Type B pancreatic cell (in vitro differentiated cells): ENCODE measurements at regions not wholly inside any gene's neighbourhood (a gene's known extent, or its start where the extent isn't known, plus 50 kb on each side); places are given as distances from the start of the nearest gene placed in this dataset.

Experiments
- DNase-seq: peaks from one replicate; pipeline ENCODE4 v3.0.0; 2021; ENCODE audit warnings: mixed read lengths; ENCODE audit not compliant: unreplicated experiment; ENCODE audit errors: extremely low spot score
- H3K27ac Mint-ChIP-seq: 2 replicates; pipeline ENCODE4 v1.8.0; 2021; ENCODE audit warnings: mild to moderate bottlenecking, mixed read lengths
- H3K27me3 Mint-ChIP-seq: 2 replicates; pipeline ENCODE4 v1.8.0; 2021; ENCODE audit warnings: mixed read lengths
- H3K36me3 Mint-ChIP-seq: 2 replicates; pipeline ENCODE4 v1.8.0; 2021; ENCODE audit warnings: mixed read lengths
- H3K4me1 Mint-ChIP-seq: one replicate; pipeline ENCODE4 v1.8.0; 2021; ENCODE audit warnings: mixed read lengths; ENCODE audit not compliant: unreplicated experiment
- H3K4me3 Mint-ChIP-seq: 2 replicates; pipeline ENCODE4 v1.8.0; 2021; ENCODE audit warnings: mild to moderate bottlenecking, mixed read lengths
- H3K9me3 Mint-ChIP-seq: 2 replicates; pipeline ENCODE4 v1.8.0; 2021; ENCODE audit warnings: mixed read lengths
- TF ChIP-seq, protein P1 (sequence below): fragments of 200-600 bp; sonication (generic); conservative IDR thresholded peaks from 2 replicates; pipeline ENCODE4 v1.5.0; 2021; ENCODE audit warnings: antibody characterized with exemption, mild to moderate bottlenecking

DNA sequence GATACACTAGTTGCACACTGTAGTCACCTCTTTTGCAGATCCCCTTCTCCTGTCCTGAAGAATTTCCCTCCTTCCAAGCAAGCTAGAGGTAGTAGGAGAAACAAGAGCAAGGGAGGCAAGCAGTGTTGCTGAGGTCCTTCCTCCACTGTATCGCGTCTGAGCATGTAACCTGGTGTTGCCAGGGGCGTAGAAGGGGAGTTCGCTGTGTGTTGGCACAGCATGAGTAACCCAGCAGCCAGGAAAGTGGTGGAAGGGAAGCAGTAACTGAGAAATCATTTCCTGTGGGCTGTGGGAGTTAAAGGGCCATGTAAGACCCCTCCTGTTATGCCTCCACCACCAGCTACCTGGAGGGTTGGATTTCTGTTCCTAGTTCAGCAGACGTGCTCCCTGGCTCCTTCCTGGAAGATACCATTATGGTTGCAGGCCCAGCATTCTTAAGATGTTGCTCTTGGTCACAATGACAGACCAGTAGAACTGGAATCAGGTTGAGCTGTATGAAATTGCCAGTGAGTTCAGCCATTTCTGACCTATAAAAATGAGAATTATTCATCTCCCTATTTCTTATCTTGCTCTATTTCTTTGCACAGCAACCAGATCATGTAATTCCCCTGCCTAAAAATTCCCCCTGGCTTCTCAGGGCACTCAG lies 215.3 kb upstream of the TOPAZ1 start:
- H3K27me3 Mint-ChIP-seq, result peaks cover 75% of the 10 kb centered on the region
- peaks cover 11% of the 10 kb centered on the region for H3K4me1 Mint-ChIP-seq
- no peak overlapping the region for H3K4me3 Mint-ChIP-seq
- no peak for DNase-seq
- no peak overlapping the region for H3K27ac Mint-ChIP-seq
- TF ChIP-seq, protein P1, sequence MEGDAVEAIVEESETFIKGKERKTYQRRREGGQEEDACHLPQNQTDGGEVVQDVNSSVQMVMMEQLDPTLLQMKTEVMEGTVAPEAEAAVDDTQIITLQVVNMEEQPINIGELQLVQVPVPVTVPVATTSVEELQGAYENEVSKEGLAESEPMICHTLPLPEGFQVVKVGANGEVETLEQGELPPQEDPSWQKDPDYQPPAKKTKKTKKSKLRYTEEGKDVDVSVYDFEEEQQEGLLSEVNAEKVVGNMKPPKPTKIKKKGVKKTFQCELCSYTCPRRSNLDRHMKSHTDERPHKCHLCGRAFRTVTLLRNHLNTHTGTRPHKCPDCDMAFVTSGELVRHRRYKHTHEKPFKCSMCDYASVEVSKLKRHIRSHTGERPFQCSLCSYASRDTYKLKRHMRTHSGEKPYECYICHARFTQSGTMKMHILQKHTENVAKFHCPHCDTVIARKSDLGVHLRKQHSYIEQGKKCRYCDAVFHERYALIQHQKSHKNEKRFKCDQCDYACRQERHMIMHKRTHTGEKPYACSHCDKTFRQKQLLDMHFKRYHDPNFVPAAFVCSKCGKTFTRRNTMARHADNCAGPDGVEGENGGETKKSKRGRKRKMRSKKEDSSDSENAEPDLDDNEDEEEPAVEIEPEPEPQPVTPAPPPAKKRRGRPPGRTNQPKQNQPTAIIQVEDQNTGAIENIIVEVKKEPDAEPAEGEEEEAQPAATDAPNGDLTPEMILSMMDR, result no peak
- H3K36me3 Mint-ChIP-seq, result no peaks in the 10 kb centered on the region
- no peaks in the 10 kb centered on the region for H3K9me3 Mint-ChIP-seq

DNA sequence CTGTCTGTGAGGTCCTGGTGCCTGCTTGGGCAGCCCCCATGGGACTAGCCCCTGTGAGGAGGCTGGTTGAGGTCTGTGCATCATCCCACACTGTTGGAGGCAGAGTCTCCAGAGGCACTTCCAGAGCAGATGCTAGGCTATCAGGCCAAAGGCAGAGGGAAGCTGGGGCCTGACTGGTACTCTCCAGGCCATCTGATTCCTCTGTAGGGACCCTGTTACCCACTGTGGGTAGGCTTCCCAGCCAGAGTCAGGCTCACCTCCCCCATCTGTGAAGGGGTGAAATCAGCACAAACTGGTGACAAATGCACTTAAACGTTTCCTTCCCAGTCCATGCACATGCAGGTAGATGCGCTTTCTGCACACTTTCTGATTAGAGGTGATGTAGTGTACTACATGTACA lies 212.6 kb upstream of the TOPAZ1 start:
- no peaks in the 10 kb centered on the region for H3K9me3 Mint-ChIP-seq
- no peaks in the 10 kb centered on the region for H3K36me3 Mint-ChIP-seq
- H3K4me1 Mint-ChIP-seq, result peaks cover 7% of the 10 kb centered on the region
- H3K27ac Mint-ChIP-seq, result no peak overlapping the region
- DNase-seq, result no peak
- no peak overlapping the region for H3K4me3 Mint-ChIP-seq
- H3K27me3 Mint-ChIP-seq, result peaks cover 65% of the 10 kb centered on the region
- TF ChIP-seq, protein P1, result no peak

DNA sequence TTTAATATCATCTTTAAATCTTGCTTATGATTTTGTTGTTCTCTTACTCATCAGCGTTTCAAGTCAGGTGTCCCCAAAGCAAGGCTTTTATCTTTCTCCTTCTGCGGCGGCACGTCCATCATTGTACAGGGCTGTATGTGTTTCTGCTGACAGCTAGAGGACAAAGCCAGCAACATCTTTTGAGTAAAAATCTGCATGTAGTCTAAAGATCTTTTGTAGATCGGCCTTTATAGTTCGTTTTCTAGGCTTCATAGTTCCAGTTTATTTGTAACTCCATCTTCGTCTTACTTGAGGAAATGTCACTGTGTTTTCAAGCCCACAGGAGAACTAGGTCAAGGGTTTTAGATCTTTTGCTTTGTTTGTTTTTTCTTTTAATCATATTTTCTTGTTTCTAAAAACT lies 211.4 kb upstream of the TOPAZ1 start:
- H3K36me3 Mint-ChIP-seq, result no peaks in the 10 kb centered on the region
- no peak for DNase-seq
- no peaks in the 10 kb centered on the region for H3K9me3 Mint-ChIP-seq
- peaks cover 55% of the 10 kb centered on the region for H3K27me3 Mint-ChIP-seq
- TF ChIP-seq, protein P1, result no peak
- no peak overlapping the region for H3K4me3 Mint-ChIP-seq
- H3K27ac Mint-ChIP-seq, result no peak overlapping the region
- peaks cover 7% of the 10 kb centered on the region for H3K4me1 Mint-ChIP-seq

DNA sequence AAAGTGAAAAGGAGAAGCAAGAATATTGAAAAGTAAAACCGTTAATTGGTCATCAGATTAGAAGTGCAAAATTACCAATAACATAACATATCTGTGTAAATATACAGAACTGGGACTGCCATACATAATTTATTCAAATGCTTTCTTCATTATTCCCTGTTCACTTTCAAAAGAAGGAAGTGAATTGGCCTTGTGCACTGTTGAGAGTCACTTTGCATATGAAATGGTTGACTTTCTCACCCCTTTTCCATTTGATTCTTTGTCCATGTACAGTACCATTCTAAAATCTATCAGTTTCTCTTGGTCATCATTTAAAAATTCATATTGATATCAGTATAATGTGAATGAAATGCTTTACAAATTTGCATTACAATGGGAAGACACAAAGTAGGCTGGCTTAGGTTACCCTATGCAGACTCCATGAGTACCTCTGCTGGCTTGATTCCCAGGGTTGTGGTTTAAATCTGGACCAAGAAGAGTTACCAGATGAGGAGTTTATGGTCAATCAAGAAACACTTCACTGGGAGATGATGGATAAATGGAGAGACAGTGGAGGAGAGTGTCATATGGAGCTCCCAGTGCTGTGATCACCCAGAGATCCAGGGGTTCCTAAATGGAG lies 210.9 kb upstream of the TOPAZ1 start:
- Mint-ChIP-seq H3K27me3 (peaks cover 51% of the 10 kb centered on the region), H3K36me3 (no peaks in the 10 kb centered on the region), H3K27ac (no peak overlapping the region), H3K4me1 (peaks cover 7% of the 10 kb centered on the region), H3K9me3 (no peaks in the 10 kb centered on the region), H3K4me3 (no peak overlapping the region)
- TF ChIP-seq, protein P1, result no peak
- DNase-seq, result no peak

DNA sequence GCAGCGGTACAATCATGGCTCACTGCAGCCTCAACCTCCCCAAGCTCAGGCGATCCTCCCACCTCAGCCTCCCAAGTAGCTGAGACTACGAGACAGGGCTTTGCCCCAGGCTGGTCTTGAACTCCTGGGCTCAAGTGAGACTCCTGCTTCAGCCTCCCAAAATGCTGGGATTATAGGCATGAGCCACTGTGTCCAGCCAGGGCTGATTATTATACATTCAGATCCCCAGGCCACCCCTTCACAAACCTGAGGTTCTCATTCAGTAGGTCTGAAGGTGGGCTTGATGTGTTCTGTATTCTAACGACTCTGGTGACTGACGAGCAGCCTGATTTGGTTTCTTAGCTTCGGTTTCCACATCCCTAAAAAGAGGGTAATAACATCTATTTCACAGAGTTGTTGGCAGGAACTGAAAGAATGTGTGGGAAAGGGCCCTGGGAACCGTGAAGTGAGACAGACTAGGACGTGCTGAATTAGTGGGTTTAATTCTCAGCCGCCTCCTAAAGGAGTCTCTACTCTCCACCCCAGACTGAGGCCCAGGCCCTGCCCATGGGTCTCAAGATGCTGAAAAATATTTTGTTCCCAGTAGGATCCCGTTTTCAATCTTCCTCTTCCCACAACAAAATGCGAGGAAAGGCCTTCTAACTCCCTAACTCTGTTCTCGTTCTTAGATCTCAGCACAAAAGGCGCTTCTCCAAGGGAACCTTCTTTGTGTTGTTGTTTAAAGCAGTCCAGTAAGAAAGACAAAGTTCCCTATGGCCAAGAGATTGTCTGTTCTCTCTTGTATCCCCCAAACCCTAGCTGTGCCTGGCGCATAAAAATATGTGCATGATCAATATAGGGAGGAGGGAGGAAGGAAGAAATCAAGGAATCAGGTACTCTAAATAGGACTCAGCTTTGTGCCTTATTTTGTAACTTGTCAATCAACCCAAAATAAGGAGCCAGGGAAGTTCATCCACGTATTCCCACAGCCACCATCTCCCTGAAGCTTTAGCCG lies 210.0 kb upstream of the TOPAZ1 start:
- Mint-ChIP-seq H3K4me3 (no peak overlapping the region), H3K36me3 (no peaks in the 10 kb centered on the region), H3K4me1 (peaks cover 3% of the 10 kb centered on the region), H3K27ac (no peak overlapping the region), H3K9me3 (no peaks in the 10 kb centered on the region), H3K27me3 (peaks cover 42% of the 10 kb centered on the region)
- DNase-seq, result no peak
- TF ChIP-seq, protein P1, result no peak
